H1 (cell line): ENCODE measurements at regions not wholly inside any gene's neighbourhood (a gene's known extent, or its start where the extent isn't known, plus 50 kb on each side); places are given as distances from the start of the nearest gene placed in this dataset.
"Not testable (repeated sequence)": the region's sequence is repeated elsewhere in the genome, so short reads cannot be mapped to it uniquely, and the experiment has no call there.

Experiments used
- BRCA1 ChIP-seq: IDR thresholded peaks from 2 replicates; pipeline ENCODE4 v1.6.1; 2012; ENCODE audit warnings: low read depth, low read length, improper control_type of control experiment
- CTCF ChIP-seq, 3 experiments: IDR thresholded peaks; 1 replicate in 2 of 3; 2 replicates in 1 of 3; pipeline versions ENCODE4 v1.5.1 to v1.6.1; 2011; ENCODE audit warnings: low read length in 3 of 3, mild to moderate bottlenecking in 3 of 3, inconsistent platforms in 2 of 3, low read depth in 1 of 3, moderate library complexity in 1 of 3; ENCODE audit not compliant: insufficient read depth in 1 of 3; ENCODE audit errors: control extremely low read depth in 1 of 3
- EP300 ChIP-seq, 2 experiments: IDR thresholded peaks; 1 replicate in 1 of 2; 2 replicates in 1 of 2; pipeline ENCODE4 v1.6.1; 2011 to 2012; ENCODE audit warnings: low read depth in 2 of 2, low read length in 2 of 2, mild to moderate bottlenecking in 2 of 2, borderline replicate concordance in 1 of 2, inconsistent platforms in 1 of 2, moderate library complexity in 1 of 2
- GABPA ChIP-seq: IDR thresholded peaks from 2 replicates; pipeline ENCODE4 v1.6.1; 2011; ENCODE audit warnings: mild to moderate bottlenecking, low read length, moderate library complexity, borderline replicate concordance; ENCODE audit not compliant: insufficient read depth
- JUN ChIP-seq: IDR thresholded peaks from 2 replicates; pipeline ENCODE4 v1.6.1; 2011; ENCODE audit warnings: low read depth, mild to moderate bottlenecking, improper control_type of control experiment, low read length
- MAFK ChIP-seq: IDR thresholded peaks from 2 replicates; pipeline ENCODE4 v1.6.1; 2012; ENCODE audit warnings: low read depth, mild to moderate bottlenecking, improper control_type of control experiment, low read length
- TEAD4 ChIP-seq: IDR thresholded peaks from 2 replicates; pipeline ENCODE4 v1.6.1; 2012; ENCODE audit warnings: low read depth, low read length, inconsistent platforms, mixed read lengths

- TF ChIP-seq JUN; CTCF (IDR thresholded peaks at IDR 0.05; ENCODE audit: control extremely low read depth in 1 of 3, insufficient read depth in 1 of 3, low read depth in 1 of 3, low read length in 3 of 3); GABPA; TEAD4; BRCA1; MAFK; EP300 (IDR thresholded peaks at IDR 0.05; ENCODE audit: borderline replicate concordance in 1 of 2, low read depth in 2 of 2, low read length in 2 of 2): not testable (repeated sequence)
Measured at GRCh38 chr2:129046475-129046874, 727.8 kb upstream of the HS6ST1 start.
